Endothelial cell of umbilical vein (primary cell): ENCODE measurements at regions not wholly inside any gene's neighbourhood (a gene's known extent, or its start where the extent isn't known, plus 50 kb on each side); places are given as distances from the start of the nearest gene placed in this dataset.

Experiments used
- BruUV-seq: library from RNA; stranded (reverse); fragments of 400-500 nt; replicated peaks from 2 replicates; lab custom pipeline; 2021; lab: Mats Ljungman, UMichigan
- CTCF ChIA-PET: fragments of 300-600, 350-600 bp; sonication (Branson Sonifier 250); formaldehyde crosslinking; loops from one replicate; lab custom pipeline; 2021; ENCODE audit warnings: antibody characterized with exemption, inconsistent platforms; lab: Charles Lee
- POLR2A ChIA-PET: fragments of 300-600, 350-600 bp; sonication (Branson Sonifier 250); formaldehyde crosslinking; loops from one replicate; lab custom pipeline; 2021; ENCODE audit warnings: antibody characterized with exemption, inconsistent platforms; lab: Charles Lee
- DNase-seq: peaks from one replicate; pipeline ENCODE4 v3.0.0-alpha.2; 2011; ENCODE audit warnings: low read depth, low spot score
- FAIRE-seq: peaks from 2 replicates; lab custom pipeline; 2011; peaks lifted over from hg19 to GRCh38; lab: Jason Lieb, UNC
- H2AFZ ChIP-seq: 2 replicates; pipeline ENCODE4 v1.6.0; 2012; ENCODE audit warnings: low read depth, low read length, control low read depth, inconsistent platforms
- H3K27ac ChIP-seq: 2 replicates; pipeline ENCODE4 v1.5.1; 2011; ENCODE audit warnings: low read depth, mild to moderate bottlenecking, control low read depth, low read length, moderate library complexity; ENCODE audit not compliant: insufficient read depth
- H3K27me3 ChIP-seq, 2 experiments: 2 replicates each; pipeline versions ENCODE4 v1.6.0 to v1.6.1; 2011; ENCODE audit warnings: low read length in 2 of 2, mixed read lengths in 1 of 2; ENCODE audit not compliant: control insufficient read depth in 2 of 2, insufficient read depth in 2 of 2
- H3K36me3 ChIP-seq, 2 experiments: 2 replicates in 1 of 2; 3 replicates in 1 of 2; pipeline ENCODE4 v1.5.1; 2011; ENCODE audit warnings: low read length in 2 of 2, mild to moderate bottlenecking in 1 of 2, moderate library complexity in 1 of 2; ENCODE audit not compliant: control insufficient read depth in 2 of 2, insufficient read depth in 2 of 2; ENCODE audit errors: extremely low read depth in 1 of 2
- H3K4me1 ChIP-seq: 3 replicates; pipeline ENCODE4 v1.5.1; 2011; ENCODE audit warnings: mild to moderate bottlenecking, low read length; ENCODE audit not compliant: control insufficient read depth, insufficient read depth; ENCODE audit errors: extremely low read depth
- H3K4me2 ChIP-seq: 2 replicates; pipeline ENCODE4 v1.6.1; 2011; ENCODE audit warnings: low read length, control low read depth, mixed read lengths; ENCODE audit not compliant: insufficient read depth
- H3K4me3 ChIP-seq, 3 experiments: fragments of 200-600 bp in 1 of 3; sonication (generic), shearing (Covaris generic) in 1 of 3; replicated peaks in 1 of 3; 2 replicates each; pipeline ENCODE4 v1.5.1; 2011 to 2016; ENCODE audit warnings: control low read depth in 3 of 3, low read length in 3 of 3, mild to moderate bottlenecking in 2 of 3, inconsistent platforms in 1 of 3, low read depth in 1 of 3, moderate library complexity in 1 of 3; ENCODE audit not compliant: insufficient read depth in 1 of 3
- H3K79me2 ChIP-seq: 2 replicates; pipeline ENCODE4 v1.6.0; 2012; ENCODE audit warnings: low read length, inconsistent platforms; ENCODE audit not compliant: control insufficient read depth, insufficient read depth
- H3K9ac ChIP-seq: replicated peaks from 2 replicates; pipeline ENCODE3; 2011; ENCODE audit warnings: low read length, control low read depth; ENCODE audit not compliant: insufficient read depth; ENCODE audit errors: extremely low read depth
- H3K9me1 ChIP-seq: replicated peaks from 3 replicates; pipeline ENCODE4 v1.6.0; 2011; ENCODE audit warnings: mild to moderate bottlenecking, low read length; ENCODE audit not compliant: control insufficient read depth, insufficient read depth; ENCODE audit errors: extremely low read depth
- H3K9me3 ChIP-seq: replicated peaks from 2 replicates; pipeline ENCODE4 v1.5.1; 2012; ENCODE audit warnings: low read length, inconsistent platforms; ENCODE audit not compliant: control insufficient read depth, insufficient read depth
- H4K20me1 ChIP-seq: replicated peaks from 2 replicates; pipeline ENCODE3; 2011; ENCODE audit warnings: mild to moderate bottlenecking, low read length; ENCODE audit not compliant: control insufficient read depth, insufficient read depth; ENCODE audit errors: extremely low read depth
- EZH2 ChIP-seq: IDR thresholded peaks from 2 replicates; pipeline ENCODE4 v1.6.1; 2012; ENCODE audit warnings: borderline replicate concordance, low read depth, mild to moderate bottlenecking, moderate library complexity, low read length, inconsistent platforms; ENCODE audit not compliant: severe bottlenecking
- FOS ChIP-seq: IDR thresholded peaks from 2 replicates; pipeline ENCODE4 v1.6.1; 2011; ENCODE audit warnings: mild to moderate bottlenecking, low read length, moderate library complexity, borderline replicate concordance; ENCODE audit not compliant: insufficient read depth
- GATA2 ChIP-seq: IDR thresholded peaks from 2 replicates; pipeline ENCODE4 v1.7.0; 2011; ENCODE audit warnings: low read depth, mild to moderate bottlenecking, moderate library complexity, mixed read lengths, low read length; ENCODE audit not compliant: insufficient read length, insufficient read depth
- JUN ChIP-seq: IDR thresholded peaks from 2 replicates; pipeline ENCODE4 v1.6.1; 2011; ENCODE audit warnings: borderline replicate concordance, low read depth; ENCODE audit not compliant: insufficient read length, insufficient read depth
- MAX ChIP-seq: IDR thresholded peaks from 2 replicates; pipeline ENCODE4 v1.6.1; 2011; ENCODE audit not compliant: insufficient read depth, insufficient read length
- MYC ChIP-seq: IDR thresholded peaks from one replicate; pipeline ENCODE4 v1.6.1; 2011; ENCODE audit warnings: mild to moderate bottlenecking, low read depth, low read length
- POLR2A ChIP-seq: IDR thresholded peaks from 2 replicates; pipeline ENCODE4 v1.6.1; 2012; ENCODE audit warnings: low read depth, mild to moderate bottlenecking, control low read depth, low read length
- dilution Hi-C: fragments of 300-500 bp; cut with MboI; formaldehyde crosslinking; loops from one replicate; pipeline ENCODE4 v1.15.0; 2019; ENCODE audit warnings: low sequenced_read_pairs; ENCODE audit not compliant: extremely low pct_ligation_motif_present
- intact Hi-C: fragments of 100-400 bp; cut with micrococcal nuclease; formaldehyde crosslinking; loops from one replicate; pipeline ENCODE4 v1.10.0; 2022
- TF ChIP-seq, protein P1 (sequence below), 2 donors: IDR thresholded peaks; 1 replicate in 1 of 2; 2 replicates in 1 of 2; pipeline ENCODE4 v1.5.1; 2011; ENCODE audit warnings: low read length in 2 of 2, mild to moderate bottlenecking in 2 of 2, moderate library complexity in 2 of 2, control low read depth in 1 of 2, inconsistent platforms in 1 of 2, low read depth in 1 of 2; ENCODE audit not compliant: insufficient read depth in 1 of 2; ENCODE audit errors: extremely low read depth in 1 of 2

DNA sequence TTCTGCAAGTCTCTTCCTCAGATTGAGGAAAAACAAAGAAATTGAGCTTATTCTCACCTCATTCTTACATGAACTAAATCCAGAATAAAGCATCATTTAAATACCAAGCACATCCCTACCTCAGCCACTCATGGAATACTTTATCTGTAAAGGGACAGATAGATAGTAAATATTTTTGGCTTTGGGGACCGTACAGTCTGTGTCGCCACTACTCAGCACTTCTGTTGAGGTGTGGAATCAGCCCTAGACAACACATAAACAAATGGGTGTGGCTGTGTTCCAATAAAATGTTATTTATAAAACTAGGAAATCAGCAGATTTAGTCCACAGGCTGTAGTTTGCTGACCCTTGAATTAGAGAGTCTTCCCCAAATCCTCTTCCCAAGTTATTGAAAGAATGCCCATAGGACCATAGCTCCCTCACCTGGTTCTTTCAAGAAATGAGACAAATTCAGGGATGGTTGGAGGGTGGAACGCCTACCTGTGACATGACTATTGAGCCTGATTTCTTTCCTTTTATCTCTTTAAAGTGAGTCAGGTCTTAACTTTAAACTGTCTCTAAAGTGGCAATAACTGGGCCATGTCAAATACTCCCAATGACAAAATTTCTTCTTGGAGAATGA, 878.5 kb downstream of the USP25 start:
- H3K27me3 ChIP-seq = no peaks in the 10 kb centered on the region
- intact Hi-C loops = no loop called here
- no peak overlapping the region for H3K4me3 ChIP-seq
- peaks cover 0 to 2% of the 10 kb centered on the region in 2 experiments for H3K36me3 ChIP-seq
- BruUV-seq = no TSS peak
- TF ChIP-seq GATA2 (no peak), POLR2A (no peak), MYC (no peak), JUN (no peak), EZH2 (no peak), MAX (no peak), FOS (no peak)
- TF ChIP-seq, protein P1, sequence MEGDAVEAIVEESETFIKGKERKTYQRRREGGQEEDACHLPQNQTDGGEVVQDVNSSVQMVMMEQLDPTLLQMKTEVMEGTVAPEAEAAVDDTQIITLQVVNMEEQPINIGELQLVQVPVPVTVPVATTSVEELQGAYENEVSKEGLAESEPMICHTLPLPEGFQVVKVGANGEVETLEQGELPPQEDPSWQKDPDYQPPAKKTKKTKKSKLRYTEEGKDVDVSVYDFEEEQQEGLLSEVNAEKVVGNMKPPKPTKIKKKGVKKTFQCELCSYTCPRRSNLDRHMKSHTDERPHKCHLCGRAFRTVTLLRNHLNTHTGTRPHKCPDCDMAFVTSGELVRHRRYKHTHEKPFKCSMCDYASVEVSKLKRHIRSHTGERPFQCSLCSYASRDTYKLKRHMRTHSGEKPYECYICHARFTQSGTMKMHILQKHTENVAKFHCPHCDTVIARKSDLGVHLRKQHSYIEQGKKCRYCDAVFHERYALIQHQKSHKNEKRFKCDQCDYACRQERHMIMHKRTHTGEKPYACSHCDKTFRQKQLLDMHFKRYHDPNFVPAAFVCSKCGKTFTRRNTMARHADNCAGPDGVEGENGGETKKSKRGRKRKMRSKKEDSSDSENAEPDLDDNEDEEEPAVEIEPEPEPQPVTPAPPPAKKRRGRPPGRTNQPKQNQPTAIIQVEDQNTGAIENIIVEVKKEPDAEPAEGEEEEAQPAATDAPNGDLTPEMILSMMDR (IDR thresholded peaks at IDR 0.05; ENCODE audit: extremely low read depth in 1 of 2, insufficient read depth in 1 of 2, low read depth in 1 of 2, low read length in 2 of 2) = no peak
- dilution Hi-C loops = no loop called here
- no peak for DNase-seq
- FAIRE-seq = no peak
- ChIA-PET POLR2A (no interaction called here), CTCF (interaction anchor here (0.7 to 2.0 kb wide), 5 partner anchors 42 to 526 kb away, joined by 3 to 8 read pairs (median 3); no protein-coding TSS in a partner anchor)
- H2AFZ ChIP-seq = no peak overlapping the region
- no peaks in the 10 kb centered on the region for H3K9me1 ChIP-seq
- H4K20me1 ChIP-seq = no peaks in the 10 kb centered on the region
- no peak overlapping the region for H3K9ac ChIP-seq
- no peaks in the 10 kb centered on the region for H3K9me3 ChIP-seq
- no peak overlapping the region for H3K27ac ChIP-seq
- no peaks in the 10 kb centered on the region for H3K4me1 ChIP-seq
- no peak overlapping the region for H3K4me2 ChIP-seq
- no peaks in the 10 kb centered on the region for H3K79me2 ChIP-seq
